Osteocyte (in vitro differentiated cells): ENCODE measurements at regions not wholly inside any gene's neighbourhood (a gene's known extent, or its start where the extent isn't known, plus 50 kb on each side); places are given as distances from the start of the nearest gene placed in this dataset.
"Not testable (repeated sequence)": the region's sequence is repeated elsewhere in the genome, so short reads cannot be mapped to it uniquely, and the experiment has no call there.

Experiments
- DNase-seq: peaks from one replicate; pipeline ENCODE4 v3.0.0; 2021; ENCODE audit warnings: mixed read lengths; ENCODE audit not compliant: unreplicated experiment; ENCODE audit errors: extremely low spot score
- H3K27ac Mint-ChIP-seq: one replicate; pipeline ENCODE4 v1.8.0; 2021; ENCODE audit warnings: mild to moderate bottlenecking, mixed read lengths; ENCODE audit not compliant: unreplicated experiment
- H3K27me3 Mint-ChIP-seq: one replicate; pipeline ENCODE4 v1.8.0; 2021; ENCODE audit warnings: mixed read lengths; ENCODE audit not compliant: unreplicated experiment
- H3K36me3 Mint-ChIP-seq: one replicate; pipeline ENCODE4 v1.8.0; 2021; ENCODE audit warnings: mixed read lengths; ENCODE audit not compliant: unreplicated experiment
- H3K4me1 Mint-ChIP-seq: one replicate; pipeline ENCODE4 v1.8.0; 2021; ENCODE audit warnings: mixed read lengths; ENCODE audit not compliant: unreplicated experiment
- H3K4me3 Mint-ChIP-seq: one replicate; pipeline ENCODE4 v1.8.0; 2021; ENCODE audit warnings: mild to moderate bottlenecking, moderate library complexity, mixed read lengths; ENCODE audit not compliant: unreplicated experiment
- H3K9me3 Mint-ChIP-seq: one replicate; pipeline ENCODE4 v1.8.0; 2021; ENCODE audit warnings: mixed read lengths; ENCODE audit not compliant: unreplicated experiment
- CTCF ChIP-seq: fragments of 200-600 bp; sonication (generic); IDR thresholded peaks from 2 replicates; pipeline ENCODE4 v1.5.0; 2021; ENCODE audit warnings: antibody characterized with exemption, mild to moderate bottlenecking, moderate library complexity

- DNase-seq, H3K27ac Mint-ChIP-seq: not testable (repeated sequence)
Measured at GRCh38 chrX:89757767-89758166, 163.9 kb upstream of the TGIF2LX start.

GRCh38 chrX:89759076-89759685 lies 162.5 kb upstream of the TGIF2LX start:
- not testable (repeated sequence) for H3K27ac Mint-ChIP-seq, H3K36me3 Mint-ChIP-seq, DNase-seq, H3K4me1 Mint-ChIP-seq, H3K4me3 Mint-ChIP-seq, H3K27me3 Mint-ChIP-seq
- H3K9me3 Mint-ChIP-seq: peaks cover 15% of the 10 kb centered on the region

More at GRCh38 chrX:89757767-89758166, 163.9 kb upstream of the TGIF2LX start:
- peak; percentile 47 for TF ChIP-seq CTCF
- H3K36me3 Mint-ChIP-seq, H3K27me3 Mint-ChIP-seq, H3K4me1 Mint-ChIP-seq, H3K4me3 Mint-ChIP-seq: not testable (repeated sequence)
- H3K9me3 Mint-ChIP-seq: peaks cover 20% of the 10 kb centered on the region

DNA sequence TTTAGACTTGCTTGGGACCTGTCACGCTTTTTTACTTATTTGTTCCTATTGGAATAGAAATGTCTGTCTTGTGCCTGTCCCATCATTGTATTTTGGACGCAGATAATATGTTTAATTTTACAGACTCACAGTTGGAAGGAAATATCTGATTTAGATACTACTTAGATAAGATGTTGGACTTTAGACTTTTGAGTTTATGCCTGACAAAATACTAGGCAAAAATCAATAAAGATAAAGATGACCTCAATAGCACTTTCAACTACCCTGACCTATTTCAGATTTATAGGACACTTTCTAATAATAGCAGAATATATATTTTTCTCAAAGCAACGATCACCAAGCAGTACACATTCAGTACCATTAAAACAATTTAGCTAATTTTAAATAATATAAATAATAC lies 150.1 kb upstream of the TGIF2LX start:
- not testable (repeated sequence) for H3K27me3 Mint-ChIP-seq, H3K4me1 Mint-ChIP-seq, H3K27ac Mint-ChIP-seq, H3K36me3 Mint-ChIP-seq, H3K9me3 Mint-ChIP-seq, DNase-seq, H3K4me3 Mint-ChIP-seq

DNA sequence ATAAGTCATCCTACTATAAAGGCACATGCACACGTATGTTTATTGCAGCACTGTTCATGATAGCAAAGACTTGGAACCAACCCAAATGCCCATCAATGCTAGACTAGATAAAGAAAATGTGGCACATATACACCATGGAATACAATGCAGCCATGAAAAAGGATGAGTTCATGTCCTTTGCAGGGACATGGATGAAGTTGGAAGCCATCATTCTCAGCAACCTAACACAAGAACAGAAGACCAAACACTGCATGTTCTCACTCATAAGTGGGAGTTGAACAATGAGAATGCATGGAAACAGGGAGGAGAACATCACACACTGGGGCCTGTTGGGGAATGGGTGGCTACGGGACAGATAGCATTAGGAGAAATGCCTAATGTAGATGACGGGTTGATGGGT lies 110.3 kb upstream of the TGIF2LX start:
- H3K4me1 Mint-ChIP-seq, H3K27ac Mint-ChIP-seq, DNase-seq, H3K27me3 Mint-ChIP-seq, H3K9me3 Mint-ChIP-seq, H3K4me3 Mint-ChIP-seq, H3K36me3 Mint-ChIP-seq: not testable (repeated sequence)

DNA sequence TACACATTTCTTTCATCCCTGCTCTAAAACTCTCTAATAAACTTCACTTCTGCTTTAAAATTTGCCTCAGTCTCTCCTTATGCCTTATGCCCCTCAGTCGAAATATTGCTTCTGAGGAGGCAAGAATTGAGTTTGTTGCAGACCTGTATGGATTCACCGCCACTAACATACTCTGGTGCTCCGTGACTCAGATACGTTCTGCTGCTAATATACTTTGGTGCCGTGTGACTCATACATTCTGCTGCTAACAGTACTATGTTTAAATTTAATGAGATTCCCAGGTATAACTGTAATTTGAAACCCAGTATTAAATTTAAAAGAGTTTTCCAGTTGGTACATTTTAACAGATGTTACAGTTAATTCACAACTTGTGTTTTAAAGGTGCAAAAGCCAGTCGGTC lies 82.0 kb upstream of the TGIF2LX start:
- not testable (repeated sequence) for H3K27ac Mint-ChIP-seq, H3K9me3 Mint-ChIP-seq, DNase-seq, H3K4me3 Mint-ChIP-seq, H3K27me3 Mint-ChIP-seq, H3K4me1 Mint-ChIP-seq, H3K36me3 Mint-ChIP-seq

GRCh38 chrX:89871662-89872061 lies 50.0 kb upstream of the TGIF2LX start:
- H3K27me3 Mint-ChIP-seq, H3K27ac Mint-ChIP-seq, DNase-seq, H3K9me3 Mint-ChIP-seq, H3K4me3 Mint-ChIP-seq, H3K4me1 Mint-ChIP-seq, H3K36me3 Mint-ChIP-seq: not testable (repeated sequence)
